Kidney tubule cell (primary cell): ENCODE measurements at regions not wholly inside any gene's neighbourhood (a gene's known extent, or its start where the extent isn't known, plus 50 kb on each side); places are given as distances from the start of the nearest gene placed in this dataset.
"Not testable (repeated sequence)": the region's sequence is repeated elsewhere in the genome, so short reads cannot be mapped to it uniquely, and the experiment has no call there.

Experiments used
- DNase-seq: peaks from one replicate; pipeline ENCODE4 v3.0.0-alpha.2; 2018; ENCODE audit warnings: low spot score

GRCh38 chr5:1987471-1987870 lies 104.7 kb upstream of the IRX4 start:
- no peak for DNase-seq

- DNase-seq, result no peak
Observed at GRCh38 chr5:1985781-1986180, 103.1 kb upstream of the IRX4 start.

GRCh38 chr5:1983919-1984695 lies 101.4 kb upstream of the IRX4 start:
- DNase-seq, result no peak

- no peak for DNase-seq
Observed at GRCh38 chr5:1983401-1983800, 100.7 kb upstream of the IRX4 start.

- not testable (repeated sequence) for DNase-seq
Observed at GRCh38 chr5:1982561-1982960, 99.8 kb upstream of the IRX4 start.

GRCh38 chr5:1975898-1976765 lies 93.4 kb upstream of the IRX4 start:
- DNase-seq, result no peak

- DNase-seq, result peak; percentile 2
Observed at GRCh38 chr5:1975406-1975715, 92.6 kb upstream of the IRX4 start.

- DNase-seq, result no peak
Observed at GRCh38 chr5:1974501-1975405, 92.0 kb upstream of the IRX4 start.

- no peak for DNase-seq
Observed at GRCh38 chr5:1974081-1974480, 91.4 kb upstream of the IRX4 start.

- no peak for DNase-seq
Observed at GRCh38 chr5:1973391-1974013, 90.8 kb upstream of the IRX4 start.

- no peak for DNase-seq
Observed at GRCh38 chr5:1971944-1972343, 89.2 kb upstream of the IRX4 start.

GRCh38 chr5:1967736-1968135 lies 85.0 kb upstream of the IRX4 start:
- DNase-seq, result no peak

- no peak for DNase-seq
Observed at GRCh38 chr5:1966461-1966860, 83.7 kb upstream of the IRX4 start.

GRCh38 chr5:1965925-1966324 lies 83.2 kb upstream of the IRX4 start:
- DNase-seq, result no peak

- no peak for DNase-seq
Observed at GRCh38 chr5:1963941-1964451, 81.3 kb upstream of the IRX4 start.

- no peak for DNase-seq
Observed at GRCh38 chr5:1963358-1963757, 80.6 kb upstream of the IRX4 start.

GRCh38 chr5:1962619-1963355 lies 80.1 kb upstream of the IRX4 start:
- DNase-seq, result no peak

- DNase-seq, result no peak
Observed at GRCh38 chr5:1961952-1962595, 79.3 kb upstream of the IRX4 start.

- DNase-seq, result no peak
Observed at GRCh38 chr5:1961304-1961946, 78.7 kb upstream of the IRX4 start.
